Gastroesophageal sphincter (tissue), 4 donors: ENCODE measurements at regions not wholly inside any gene's neighbourhood (a gene's known extent, or its start where the extent isn't known, plus 50 kb on each side); places are given as distances from the start of the nearest gene placed in this dataset.
"Not testable (repeated sequence)": the region's sequence is repeated elsewhere in the genome, so short reads cannot be mapped to it uniquely, and the experiment has no call there.

Source experiments
- ATAC-seq: fragments of 150-250 bp; one replicate; pipeline ENCODE4 v1.9.1; 2016; ENCODE audit warnings: mild to moderate bottlenecking, moderate library complexity
- H3K27ac ChIP-seq, 4 donors: fragments of 200-600 bp; sonication (generic) in 3 of 4; 1 replicate in 3 of 4; 2 replicates in 1 of 4; pipeline ENCODE4 v1.5.1; 2016 to 2019
- H3K27me3 ChIP-seq: fragments of 200-600 bp; sonication (generic); one replicate; pipeline ENCODE4 v1.5.1; 2019
- H3K36me3 ChIP-seq, 2 donors: fragments of 200-600 bp; sonication (generic); one replicate each; pipeline ENCODE4 v1.5.1; 2019; ENCODE audit warnings: control low read depth in 1 of 2
- H3K4me1 ChIP-seq, 3 donors: fragments of 200-600 bp; sonication (generic); 1 replicate in 2 of 3; 2 replicates in 1 of 3; pipeline ENCODE4 v1.5.1; 2016 to 2019; ENCODE audit warnings: control low read depth in 2 of 3
- H3K4me3 ChIP-seq, 2 donors: fragments of 200-600 bp; sonication (generic); one replicate each; pipeline ENCODE4 v1.5.1; 2019; ENCODE audit warnings: mild to moderate bottlenecking in 1 of 2, moderate library complexity in 1 of 2
- H3K9me3 ChIP-seq, 3 donors: fragments of 200-600 bp; sonication (generic); one replicate each; pipeline ENCODE4 v1.5.1; 2017 to 2019; ENCODE audit warnings: control low read depth in 2 of 3
- CTCF ChIP-seq, 4 experiments: fragments of 200-600 bp in 2 of 4; fragments of 450-650 bp in 2 of 4; sonication (generic) in 1 of 4; IDR thresholded peaks; one replicate each; pipeline ENCODE4 v1.5.1; 2017 to 2019; ENCODE audit warnings: antibody characterized with exemption in 4 of 4, mild to moderate bottlenecking in 2 of 4, moderate library complexity in 2 of 4
- EP300 ChIP-seq: sonication (generic); formaldehyde crosslinking; IDR thresholded peaks from one replicate; pipeline ENCODE4 v1.6.1; 2017; ENCODE audit warnings: antibody characterized with exemption, mild to moderate bottlenecking
- POLR2A ChIP-seq, 2 donors: fragments of 450-650 bp; IDR thresholded peaks; one replicate each; pipeline ENCODE4 v1.6.1; 2017; ENCODE audit warnings: antibody characterized with exemption in 2 of 2, mild to moderate bottlenecking in 2 of 2, moderate library complexity in 1 of 2
- POLR2AphosphoS5 ChIP-seq: sonication (generic); formaldehyde crosslinking; IDR thresholded peaks from one replicate; pipeline ENCODE4 v1.6.1; 2017; ENCODE audit warnings: antibody characterized with exemption
- WGBS, 2 donors: methylation state at CpG; one replicate each; pipeline ENCODE4 v1.1.5; 2018; ENCODE audit warnings: low coverage in 1 of 2; 5-methylcytosine and 5-hydroxymethylcytosine counted together

DNA sequence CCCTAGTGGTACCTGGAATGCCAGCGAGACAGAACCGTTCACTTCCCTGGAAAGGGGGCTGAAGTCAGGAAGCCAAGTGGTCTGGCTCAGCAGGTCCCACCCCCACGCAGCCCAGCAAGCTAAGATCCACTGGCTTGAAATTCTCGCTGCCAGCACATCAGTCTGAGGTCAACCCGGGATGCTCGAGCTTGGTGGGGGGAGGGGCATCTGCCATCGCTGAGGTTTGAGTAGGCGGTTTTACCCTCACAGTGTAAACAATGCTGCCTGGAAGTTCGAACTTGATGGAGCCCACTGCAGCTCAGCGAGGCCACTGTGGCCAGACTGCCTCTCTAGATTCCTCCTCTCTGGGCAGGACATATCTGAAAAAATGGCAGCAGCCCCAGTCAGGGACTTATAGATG lies 464.7 kb upstream of the TOM1L1 start:
- Histone ChIP-seq H3K9me3 (no peaks in the 10 kb centered on the region), H3K36me3 (no peaks in the 10 kb centered on the region), H3K4me1 (no peaks in the 10 kb centered on the region), H3K27ac (no peak overlapping the region), H3K4me3 (no peak overlapping the region), H3K27me3 (peaks cover 3% of the 10 kb centered on the region)
- WGBS, 2 donors, result no CpG with 5 or more reads among the region's 10 CpGs
- no peak for ATAC-seq
- no peak for TF ChIP-seq CTCF (IDR thresholded peaks at IDR 0.05)
- TF ChIP-seq POLR2A (IDR thresholded peaks at IDR 0.05), result no peak
- TF ChIP-seq POLR2AphosphoS5, result no peak
- TF ChIP-seq EP300, result no peak

DNA sequence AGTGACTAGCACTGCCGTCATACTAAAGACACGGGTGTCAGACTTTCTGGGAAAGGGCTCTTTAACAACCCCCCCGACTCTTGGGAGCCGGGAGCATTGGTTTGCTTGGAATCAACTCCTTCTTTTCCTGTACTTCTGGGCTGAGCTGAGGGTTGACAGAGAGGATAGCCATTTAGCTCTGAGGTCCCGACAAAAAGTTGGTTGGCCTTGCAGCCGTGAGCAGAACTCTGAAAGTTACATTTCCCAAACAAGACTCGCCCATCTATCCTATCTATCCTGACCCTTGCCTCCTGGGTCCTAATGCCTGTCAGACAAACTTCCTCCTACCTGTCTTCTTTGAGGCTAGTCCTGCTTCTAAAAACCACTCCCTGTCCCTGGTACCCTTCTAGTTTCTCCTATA lies 460.8 kb upstream of the TOM1L1 start:
- Histone ChIP-seq H3K4me3 (no peak overlapping the region), H3K36me3 (no peaks in the 10 kb centered on the region), H3K9me3 (no peaks in the 10 kb centered on the region), H3K4me1 (no peaks in the 10 kb centered on the region), H3K27me3 (peaks cover 3% of the 10 kb centered on the region), H3K27ac (no peak overlapping the region)
- TF ChIP-seq EP300, result no peak
- no peak for ATAC-seq
- WGBS, 2 donors, result 57 to 58% methylated on average over 2 to 4 of the region's 7 CpGs

DNA sequence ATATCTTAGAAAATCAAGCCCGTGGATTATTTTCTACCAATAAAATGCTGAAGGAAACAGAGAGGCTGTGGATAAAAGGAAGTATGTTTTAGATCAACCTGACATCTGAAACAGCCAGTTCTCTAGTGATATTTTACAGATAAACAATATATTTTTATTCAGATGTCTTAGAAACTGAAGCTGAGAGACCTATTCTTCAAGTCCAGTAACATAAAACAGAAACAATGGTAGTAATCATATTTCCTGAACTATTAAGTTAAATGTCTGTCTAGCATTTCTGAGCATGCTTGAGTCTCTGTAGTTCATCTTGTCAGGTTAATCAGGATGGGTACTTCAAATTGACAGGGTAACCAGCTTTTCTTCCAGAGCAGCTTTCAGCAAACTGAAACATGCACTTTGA lies 449.6 kb upstream of the TOM1L1 start:
- Histone ChIP-seq H3K4me1 (no peaks in the 10 kb centered on the region), H3K4me3 (no peak overlapping the region), H3K36me3 (no peaks in the 10 kb centered on the region), H3K27ac (no peak overlapping the region), H3K9me3 (no peaks in the 10 kb centered on the region), H3K27me3 (no peaks in the 10 kb centered on the region)
- TF ChIP-seq EP300, result no peak
- no peak for TF ChIP-seq CTCF (IDR thresholded peaks at IDR 0.05)
- no peak for TF ChIP-seq POLR2A (IDR thresholded peaks at IDR 0.05)
- TF ChIP-seq POLR2AphosphoS5, result no peak
- ATAC-seq, result no peak
- 56 to 67% methylated on average over 1 of the region's 1 CpG for WGBS, 2 donors

DNA sequence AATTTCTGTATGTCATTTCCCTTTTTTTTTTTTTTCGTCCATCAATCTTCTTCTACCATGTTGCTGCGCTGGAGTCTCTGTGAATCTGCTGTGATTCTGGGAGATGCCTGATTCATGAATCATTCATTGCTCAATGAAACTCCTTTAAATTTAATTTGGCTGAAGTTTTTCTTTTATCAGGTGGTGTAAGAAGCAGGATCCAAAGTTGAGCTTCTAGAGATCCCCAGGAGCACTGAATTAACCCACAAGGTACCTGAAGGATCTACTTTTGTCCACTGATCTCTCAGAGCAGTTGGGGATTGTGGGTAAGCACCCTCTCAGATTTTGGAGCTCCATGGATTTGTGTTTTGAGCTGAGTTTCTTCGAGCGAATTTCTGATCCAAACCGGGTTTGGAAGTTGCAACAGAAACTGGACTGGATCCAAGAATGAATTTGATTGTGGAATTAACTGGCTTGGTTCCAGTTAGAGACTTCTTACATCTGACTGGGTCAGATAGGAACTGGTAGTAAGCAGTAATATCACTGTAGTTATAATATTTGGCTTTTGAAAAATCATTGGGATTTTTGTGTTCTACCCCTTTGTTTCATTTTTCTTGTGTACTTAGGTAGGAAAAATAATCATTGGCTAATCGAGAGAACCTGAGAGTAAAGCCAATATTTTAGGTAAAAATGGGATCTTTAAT lies 447.8 kb upstream of the TOM1L1 start:
- Histone ChIP-seq H3K36me3 (no peaks in the 10 kb centered on the region), H3K27ac (no peak overlapping the region), H3K4me1 (no peaks in the 10 kb centered on the region), H3K4me3 (no peak overlapping the region), H3K9me3 (peaks cover 0 to 7% (median 0%) of the 10 kb centered on the region in 3 donors), H3K27me3 (no peaks in the 10 kb centered on the region)
- WGBS, 2 donors, result 72 to 86% methylated on average over 5 to 6 of the region's 6 CpGs
- no peak for ATAC-seq
- TF ChIP-seq CTCF (IDR thresholded peaks at IDR 0.05), result no peak
- TF ChIP-seq POLR2A (IDR thresholded peaks at IDR 0.05), result no peak
- TF ChIP-seq EP300, result no peak
- TF ChIP-seq POLR2AphosphoS5, result no peak

DNA sequence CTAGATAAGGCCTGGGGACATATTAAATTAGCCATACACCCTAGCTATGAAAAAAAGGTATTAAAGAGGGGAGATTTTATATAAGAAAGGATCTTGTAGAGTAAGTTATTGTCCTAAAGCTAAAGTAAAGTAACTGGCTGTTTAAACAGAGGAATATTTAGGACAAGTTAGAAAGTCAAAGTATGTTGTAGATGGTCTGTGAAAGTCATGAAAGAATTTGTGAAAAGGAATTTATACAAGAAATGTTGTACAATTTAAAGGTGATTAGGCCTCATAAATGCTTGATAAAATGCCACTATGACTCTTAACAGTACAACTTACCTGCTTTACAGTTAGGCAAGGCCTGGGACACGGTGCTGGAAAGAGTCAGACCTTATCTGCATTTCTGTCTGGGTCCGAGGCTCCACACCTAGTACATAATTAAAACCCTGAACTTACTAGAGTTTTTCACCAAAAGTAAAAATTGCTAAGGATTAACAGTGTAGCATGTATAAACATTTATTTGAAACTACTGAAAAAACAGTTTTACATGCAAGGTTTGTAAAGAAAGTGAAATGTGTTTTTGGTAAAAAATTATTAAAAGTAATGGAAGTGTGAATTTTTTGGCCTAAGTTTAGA lies 445.3 kb upstream of the TOM1L1 start:
- H3K27me3 ChIP-seq, result no peaks in the 10 kb centered on the region
- no peak overlapping the region for H3K4me3 ChIP-seq
- TF ChIP-seq POLR2AphosphoS5 (no peak), EP300 (no peak), POLR2A (IDR thresholded peaks at IDR 0.05) (no peak), CTCF (IDR thresholded peaks at IDR 0.05) (no peak)
- no peaks in the 10 kb centered on the region for H3K4me1 ChIP-seq
- ATAC-seq, result no peak
- no peaks in the 10 kb centered on the region for H3K36me3 ChIP-seq
- peaks cover 0 to 7% (median 0%) of the 10 kb centered on the region in 3 donors for H3K9me3 ChIP-seq
- WGBS, 2 donors, result 70 to 83% methylated on average over 2 of the region's 2 CpGs
- H3K27ac ChIP-seq, result no peak overlapping the region

- H3K4me3 ChIP-seq, ATAC-seq, H3K27me3 ChIP-seq, H3K36me3 ChIP-seq, H3K9me3 ChIP-seq, H3K27ac ChIP-seq, H3K4me1 ChIP-seq: not testable (repeated sequence)
- WGBS, 2 donors, result no CpG with 5 or more reads among the region's 3 CpGs
Measured at GRCh38 chr17:54465443-54465842, 435.2 kb upstream of the TOM1L1 start.
